Panc1 (cell line): ENCODE measurements at regions not wholly inside any gene's neighbourhood (a gene's known extent, or its start where the extent isn't known, plus 50 kb on each side); places are given as distances from the start of the nearest gene placed in this dataset.

ENCODE experiments used
- ATAC-seq: fragments of 200-7000 bp; cut with Tn5 transposase; 2 replicates; pipeline ENCODE4 v1.9.1; 2020; ENCODE audit warnings: mild to moderate bottlenecking, moderate library complexity
- BruUV-seq: library from RNA; stranded (reverse); fragments of 400-500 nt; replicated peaks from 2 replicates; lab custom pipeline; 2021; lab: Mats Ljungman, UMichigan
- CTCF ChIA-PET: fragments of 300-600 bp; sonication (Branson Sonifier 250); formaldehyde crosslinking; loops from one replicate; lab custom pipeline; 2022; ENCODE audit warnings: antibody characterized with exemption; lab: Charles Lee
- POLR2A ChIA-PET: fragments of 300-600 bp; sonication (Branson Sonifier 250); formaldehyde crosslinking; loops from one replicate; lab custom pipeline; 2022; ENCODE audit warnings: antibody characterized with exemption; lab: Charles Lee
- DNase-seq: peaks from one replicate; pipeline ENCODE4 v3.0.0-alpha.2; 2010; ENCODE audit warnings: low read depth, low spot score
- H3K27ac ChIP-seq: 2 replicates; pipeline ENCODE4 v1.5.1; 2011; ENCODE audit warnings: mild to moderate bottlenecking, low read length, inconsistent platforms
- H3K27me3 ChIP-seq: fragments of 200-500 bp; sonication (Bioruptor generic); 2 replicates; pipeline ENCODE4 v1.6.0; 2014; ENCODE audit warnings: low read length, inconsistent platforms; ENCODE audit not compliant: control insufficient read depth, insufficient read depth
- H3K36me3 ChIP-seq: fragments of 200-500 bp; sonication (Bioruptor generic); 2 replicates; pipeline ENCODE4 v1.5.1; 2014; ENCODE audit warnings: inconsistent platforms, mild to moderate bottlenecking, low read length, moderate library complexity; ENCODE audit not compliant: control insufficient read depth, insufficient read depth
- H3K4me1 ChIP-seq: 2 replicates; pipeline ENCODE4 v1.5.1; 2011; ENCODE audit warnings: inconsistent platforms, mild to moderate bottlenecking, low read length, moderate library complexity; ENCODE audit not compliant: control insufficient read depth, insufficient read depth
- H3K4me3 ChIP-seq, 2 experiments: 2 replicates each; pipeline ENCODE4 v1.5.1; 2011 to 2012; ENCODE audit warnings: low read depth in 2 of 2, low read length in 2 of 2, mild to moderate bottlenecking in 2 of 2, inconsistent platforms in 1 of 2, moderate library complexity in 1 of 2
- H3K9me3 ChIP-seq: fragments of 200-500 bp; sonication (Bioruptor generic); 2 replicates; pipeline ENCODE4 v1.5.1; 2014; ENCODE audit warnings: low read depth, mild to moderate bottlenecking, inconsistent platforms, low read length, moderate library complexity; ENCODE audit not compliant: control insufficient read depth, insufficient read depth
- POLR2AphosphoS5 ChIP-seq: IDR thresholded peaks from 2 replicates; pipeline ENCODE4 v1.6.1; 2012; ENCODE audit warnings: mild to moderate bottlenecking, low read depth, low read length, moderate library complexity
- SIN3A ChIP-seq: IDR thresholded peaks from 2 replicates; pipeline ENCODE4 v1.6.1; 2012; ENCODE audit warnings: low read depth, mild to moderate bottlenecking, low read length, moderate library complexity, borderline replicate concordance; ENCODE audit not compliant: insufficient read depth
- TCF7L2 ChIP-seq: IDR thresholded peaks from 2 replicates; pipeline ENCODE4 v1.6.1; 2011; ENCODE audit warnings: mild to moderate bottlenecking, low read depth, low read length, inconsistent platforms
- in situ Hi-C: cut with HindIII; loops from 2 replicates; pipeline ENCODE4 v1.10.0; 2016; ENCODE audit warnings: low sequenced_read_pairs, low pct_unique_long_range_greater_than_20kb
- intact Hi-C: fragments of 100-400 bp; cut with micrococcal nuclease; formaldehyde crosslinking; loops from one replicate; pipeline ENCODE4 v1.10.0; 2022; ENCODE audit not compliant: unreplicated experiment
- TF ChIP-seq, protein P1 (sequence below): fragments of 450-650 bp; IDR thresholded peaks from 2 replicates; pipeline ENCODE4 v1.5.1; 2017; ENCODE audit warnings: mild to moderate bottlenecking
- TF ChIP-seq, protein P2 (sequence below), 2 experiments: IDR thresholded peaks; 2 replicates each; pipeline ENCODE4 v1.6.1; 2011 to 2012; ENCODE audit warnings: low read depth in 2 of 2, control low read depth in 1 of 2, low read length in 1 of 2, mild to moderate bottlenecking in 1 of 2, moderate library complexity in 1 of 2; ENCODE audit not compliant: insufficient read depth in 1 of 2

DNA sequence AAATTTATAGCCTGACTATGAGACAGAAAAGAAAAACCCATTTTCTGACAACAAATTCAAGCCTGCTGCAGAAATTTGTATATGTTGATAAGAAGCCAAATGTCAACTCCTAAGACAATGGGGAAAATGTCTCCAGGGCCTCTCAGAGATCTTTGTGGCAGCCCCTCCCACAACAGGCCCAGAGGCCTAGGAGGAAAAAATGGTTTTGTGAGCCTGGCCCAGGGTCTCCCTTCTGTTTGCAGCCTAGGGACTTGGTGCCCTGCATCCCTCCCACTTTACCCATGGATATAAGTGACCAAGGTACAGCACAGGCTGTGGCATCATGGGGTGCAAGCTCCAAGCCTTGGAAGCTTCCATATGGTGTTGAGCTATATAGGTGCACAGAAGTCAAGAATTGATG, 740.2 kb downstream of the SEMA5A start:
- Histone ChIP-seq H3K27me3 (no peaks in the 10 kb centered on the region), H3K4me1 (no peaks in the 10 kb centered on the region), H3K9me3 (no peaks in the 10 kb centered on the region), H3K36me3 (no peaks in the 10 kb centered on the region), H3K27ac (no peak overlapping the region), H3K4me3 (no peak overlapping the region)
- intact Hi-C loops: no loop called here
- no peak for DNase-seq
- TF ChIP-seq POLR2AphosphoS5 (no peak), TCF7L2 (no peak), SIN3A (no peak)
- TF ChIP-seq, protein P1, sequence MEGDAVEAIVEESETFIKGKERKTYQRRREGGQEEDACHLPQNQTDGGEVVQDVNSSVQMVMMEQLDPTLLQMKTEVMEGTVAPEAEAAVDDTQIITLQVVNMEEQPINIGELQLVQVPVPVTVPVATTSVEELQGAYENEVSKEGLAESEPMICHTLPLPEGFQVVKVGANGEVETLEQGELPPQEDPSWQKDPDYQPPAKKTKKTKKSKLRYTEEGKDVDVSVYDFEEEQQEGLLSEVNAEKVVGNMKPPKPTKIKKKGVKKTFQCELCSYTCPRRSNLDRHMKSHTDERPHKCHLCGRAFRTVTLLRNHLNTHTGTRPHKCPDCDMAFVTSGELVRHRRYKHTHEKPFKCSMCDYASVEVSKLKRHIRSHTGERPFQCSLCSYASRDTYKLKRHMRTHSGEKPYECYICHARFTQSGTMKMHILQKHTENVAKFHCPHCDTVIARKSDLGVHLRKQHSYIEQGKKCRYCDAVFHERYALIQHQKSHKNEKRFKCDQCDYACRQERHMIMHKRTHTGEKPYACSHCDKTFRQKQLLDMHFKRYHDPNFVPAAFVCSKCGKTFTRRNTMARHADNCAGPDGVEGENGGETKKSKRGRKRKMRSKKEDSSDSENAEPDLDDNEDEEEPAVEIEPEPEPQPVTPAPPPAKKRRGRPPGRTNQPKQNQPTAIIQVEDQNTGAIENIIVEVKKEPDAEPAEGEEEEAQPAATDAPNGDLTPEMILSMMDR: no peak
- TF ChIP-seq, protein P2, sequence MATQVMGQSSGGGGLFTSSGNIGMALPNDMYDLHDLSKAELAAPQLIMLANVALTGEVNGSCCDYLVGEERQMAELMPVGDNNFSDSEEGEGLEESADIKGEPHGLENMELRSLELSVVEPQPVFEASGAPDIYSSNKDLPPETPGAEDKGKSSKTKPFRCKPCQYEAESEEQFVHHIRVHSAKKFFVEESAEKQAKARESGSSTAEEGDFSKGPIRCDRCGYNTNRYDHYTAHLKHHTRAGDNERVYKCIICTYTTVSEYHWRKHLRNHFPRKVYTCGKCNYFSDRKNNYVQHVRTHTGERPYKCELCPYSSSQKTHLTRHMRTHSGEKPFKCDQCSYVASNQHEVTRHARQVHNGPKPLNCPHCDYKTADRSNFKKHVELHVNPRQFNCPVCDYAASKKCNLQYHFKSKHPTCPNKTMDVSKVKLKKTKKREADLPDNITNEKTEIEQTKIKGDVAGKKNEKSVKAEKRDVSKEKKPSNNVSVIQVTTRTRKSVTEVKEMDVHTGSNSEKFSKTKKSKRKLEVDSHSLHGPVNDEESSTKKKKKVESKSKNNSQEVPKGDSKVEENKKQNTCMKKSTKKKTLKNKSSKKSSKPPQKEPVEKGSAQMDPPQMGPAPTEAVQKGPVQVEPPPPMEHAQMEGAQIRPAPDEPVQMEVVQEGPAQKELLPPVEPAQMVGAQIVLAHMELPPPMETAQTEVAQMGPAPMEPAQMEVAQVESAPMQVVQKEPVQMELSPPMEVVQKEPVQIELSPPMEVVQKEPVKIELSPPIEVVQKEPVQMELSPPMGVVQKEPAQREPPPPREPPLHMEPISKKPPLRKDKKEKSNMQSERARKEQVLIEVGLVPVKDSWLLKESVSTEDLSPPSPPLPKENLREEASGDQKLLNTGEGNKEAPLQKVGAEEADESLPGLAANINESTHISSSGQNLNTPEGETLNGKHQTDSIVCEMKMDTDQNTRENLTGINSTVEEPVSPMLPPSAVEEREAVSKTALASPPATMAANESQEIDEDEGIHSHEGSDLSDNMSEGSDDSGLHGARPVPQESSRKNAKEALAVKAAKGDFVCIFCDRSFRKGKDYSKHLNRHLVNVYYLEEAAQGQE (IDR thresholded peaks at IDR 0.05; ENCODE audit: insufficient read depth in 1 of 2, low read depth in 2 of 2, low read length in 1 of 2): no peak
- no TSS peak for BruUV-seq
- in situ Hi-C loops: no loop called here
- CTCF ChIA-PET: no interaction called here
- ATAC-seq: no peak
- POLR2A ChIA-PET: no interaction called here

DNA sequence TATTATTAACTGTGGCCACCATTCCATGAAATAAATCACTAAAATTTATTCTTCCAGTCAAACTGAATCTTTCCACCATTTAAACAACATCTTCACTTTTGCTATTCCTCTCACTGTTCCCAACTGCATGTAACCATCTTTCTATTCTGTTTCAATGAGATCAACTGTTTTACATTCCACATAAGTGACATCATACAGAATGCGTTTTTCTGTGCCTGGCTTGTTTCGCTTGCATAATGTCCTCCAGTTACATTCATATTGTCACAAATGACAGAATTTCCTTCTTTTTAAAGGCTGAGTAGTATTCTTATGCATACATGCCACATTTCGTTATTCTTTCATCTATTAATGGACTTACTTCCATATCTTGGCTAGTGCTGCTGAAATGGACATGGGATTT, 738.2 kb downstream of the SEMA5A start:
- no peaks in the 10 kb centered on the region for H3K9me3 ChIP-seq
- no peaks in the 10 kb centered on the region for H3K4me1 ChIP-seq
- in situ Hi-C loops: no loop called here
- no peaks in the 10 kb centered on the region for H3K36me3 ChIP-seq
- CTCF ChIA-PET: no interaction called here
- no peak overlapping the region for H3K4me3 ChIP-seq
- intact Hi-C loops: no loop called here
- POLR2A ChIA-PET: no interaction called here
- TF ChIP-seq TCF7L2 (no peak), POLR2AphosphoS5 (no peak), SIN3A (no peak)
- TF ChIP-seq, protein P2 (IDR thresholded peaks at IDR 0.05; ENCODE audit: insufficient read depth in 1 of 2, low read depth in 2 of 2, low read length in 1 of 2): no peak
- TF ChIP-seq, protein P1: no peak
- ATAC-seq (no peak), DNase-seq (no peak)
- no TSS peak for BruUV-seq
- H3K27ac ChIP-seq: no peak overlapping the region
- no peaks in the 10 kb centered on the region for H3K27me3 ChIP-seq
